ENCODE measurements at regions not wholly inside any gene's neighbourhood (a gene's known extent, or its start where the extent isn't known, plus 50 kb on each side); places are given as distances from the start of the nearest gene placed in this dataset.

- TF ChIP-seq, protein P1, sequence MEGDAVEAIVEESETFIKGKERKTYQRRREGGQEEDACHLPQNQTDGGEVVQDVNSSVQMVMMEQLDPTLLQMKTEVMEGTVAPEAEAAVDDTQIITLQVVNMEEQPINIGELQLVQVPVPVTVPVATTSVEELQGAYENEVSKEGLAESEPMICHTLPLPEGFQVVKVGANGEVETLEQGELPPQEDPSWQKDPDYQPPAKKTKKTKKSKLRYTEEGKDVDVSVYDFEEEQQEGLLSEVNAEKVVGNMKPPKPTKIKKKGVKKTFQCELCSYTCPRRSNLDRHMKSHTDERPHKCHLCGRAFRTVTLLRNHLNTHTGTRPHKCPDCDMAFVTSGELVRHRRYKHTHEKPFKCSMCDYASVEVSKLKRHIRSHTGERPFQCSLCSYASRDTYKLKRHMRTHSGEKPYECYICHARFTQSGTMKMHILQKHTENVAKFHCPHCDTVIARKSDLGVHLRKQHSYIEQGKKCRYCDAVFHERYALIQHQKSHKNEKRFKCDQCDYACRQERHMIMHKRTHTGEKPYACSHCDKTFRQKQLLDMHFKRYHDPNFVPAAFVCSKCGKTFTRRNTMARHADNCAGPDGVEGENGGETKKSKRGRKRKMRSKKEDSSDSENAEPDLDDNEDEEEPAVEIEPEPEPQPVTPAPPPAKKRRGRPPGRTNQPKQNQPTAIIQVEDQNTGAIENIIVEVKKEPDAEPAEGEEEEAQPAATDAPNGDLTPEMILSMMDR (IDR thresholded peaks at IDR 0.05; ENCODE audit: low read depth, low read length, missing input control): no peak
- no peak for TF ChIP-seq JUND (IDR thresholded peaks at IDR 0.05)
- no peak for TF ChIP-seq HNF4A (conservative IDR thresholded peaks at IDR 0.05)
- TF ChIP-seq, protein P2, sequence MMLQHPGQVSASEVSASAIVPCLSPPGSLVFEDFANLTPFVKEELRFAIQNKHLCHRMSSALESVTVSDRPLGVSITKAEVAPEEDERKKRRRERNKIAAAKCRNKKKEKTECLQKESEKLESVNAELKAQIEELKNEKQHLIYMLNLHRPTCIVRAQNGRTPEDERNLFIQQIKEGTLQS (IDR thresholded peaks at IDR 0.05): no peak
- TF ChIP-seq EGR1 (IDR thresholded peaks at IDR 0.05; ENCODE audit: low read depth in 2 of 2): no peak
- TF ChIP-seq RXRA (IDR thresholded peaks at IDR 0.05): no peak
Measured at GRCh38 chr20:6232436-6232835, 109.6 kb upstream of the FERMT1 start (continued).

DNA sequence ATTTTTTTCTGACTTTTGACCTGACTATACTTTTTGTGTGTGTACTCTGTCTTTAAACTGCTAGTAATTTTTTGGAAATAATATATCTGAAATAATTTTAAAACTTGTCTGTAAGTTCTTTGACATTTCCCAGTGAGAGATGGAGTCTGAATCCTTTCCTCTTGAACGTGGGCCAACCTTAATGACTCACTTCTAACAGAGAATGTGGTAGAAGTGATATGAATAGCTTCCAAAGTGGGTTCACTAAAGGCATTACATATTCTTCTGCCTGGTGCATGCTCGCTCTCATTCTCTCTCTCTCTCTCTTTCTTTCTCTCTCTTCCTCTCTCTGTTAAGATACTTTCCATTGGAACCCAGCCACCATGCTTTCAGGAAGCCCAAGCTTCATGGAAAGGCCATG lies 108.7 kb upstream of the FERMT1 start:
- H3K36me3 ChIP-seq (ENCODE audit: control insufficient read depth in 4 of 4, insufficient read depth in 3 of 4, low read depth in 1 of 4, low read length in 3 of 4): no peaks in the 10 kb centered on the region
- no peaks in the 10 kb centered on the region for H3K4me1 ChIP-seq (ENCODE audit: control insufficient read depth in 4 of 4, insufficient read depth in 4 of 4, low read length in 3 of 4)
- 36% methylated on average over 2 of the region's 2 CpGs for WGBS
- peaks cover 0 to 3% (median 0%) of the 10 kb centered on the region in 4 donors for H3K9me3 ChIP-seq (ENCODE audit: control insufficient read depth in 4 of 4, low read length in 3 of 4)
- no peaks in the 10 kb centered on the region for H3K27me3 ChIP-seq (ENCODE audit: control insufficient read depth in 4 of 4, insufficient read depth in 4 of 4, low read length in 3 of 4)
- H3K27ac ChIP-seq (ENCODE audit: low read depth in 1 of 2, low read length in 2 of 2): no peak overlapping the region
- TF ChIP-seq HNF4G (IDR thresholded peaks at IDR 0.05): no peak
- TF ChIP-seq SP1 (IDR thresholded peaks at IDR 0.05): no peak
- TF ChIP-seq NR2F2 (IDR thresholded peaks at IDR 0.05): no peak
- DNase-seq (ENCODE audit: low spot score): no peak
- no peak overlapping the region for H3K4me3 ChIP-seq (ENCODE audit: low read depth in 1 of 3, low read length in 3 of 3)
- H3K9ac ChIP-seq (ENCODE audit: low read depth in 1 of 2, low read length in 2 of 2): no peak overlapping the region

GRCh38 chr20:6228302-6228843 lies 105.5 kb upstream of the FERMT1 start:
- Histone ChIP-seq H3K9me3 (ENCODE audit: control insufficient read depth in 4 of 4, low read length in 3 of 4) (peaks cover 0 to 4% (median 0%) of the 10 kb centered on the region in 4 donors), H3K9ac (ENCODE audit: low read depth in 1 of 2, low read length in 2 of 2) (no peak overlapping the region), H3K4me1 (ENCODE audit: control insufficient read depth in 4 of 4, insufficient read depth in 4 of 4, low read length in 3 of 4) (no peaks in the 10 kb centered on the region), H3K27me3 (ENCODE audit: control insufficient read depth in 4 of 4, insufficient read depth in 4 of 4, low read length in 3 of 4) (no peaks in the 10 kb centered on the region), H3K4me3 (ENCODE audit: low read depth in 1 of 3, low read length in 3 of 3) (no peak overlapping the region), H3K27ac (ENCODE audit: low read depth in 1 of 2, low read length in 2 of 2) (no peak overlapping the region), H3K36me3 (ENCODE audit: control insufficient read depth in 4 of 4, insufficient read depth in 3 of 4, low read depth in 1 of 4, low read length in 3 of 4) (no peaks in the 10 kb centered on the region)
- TF ChIP-seq, protein P2 (IDR thresholded peaks at IDR 0.05): no peak
- TF ChIP-seq, protein P3, sequence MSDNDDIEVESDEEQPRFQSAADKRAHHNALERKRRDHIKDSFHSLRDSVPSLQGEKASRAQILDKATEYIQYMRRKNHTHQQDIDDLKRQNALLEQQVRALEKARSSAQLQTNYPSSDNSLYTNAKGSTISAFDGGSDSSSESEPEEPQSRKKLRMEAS (IDR thresholded peaks at IDR 0.05): no peak
- WGBS: 79% methylated on average over 2 of the region's 2 CpGs
- DNase-seq (ENCODE audit: low spot score): no peak

DNA sequence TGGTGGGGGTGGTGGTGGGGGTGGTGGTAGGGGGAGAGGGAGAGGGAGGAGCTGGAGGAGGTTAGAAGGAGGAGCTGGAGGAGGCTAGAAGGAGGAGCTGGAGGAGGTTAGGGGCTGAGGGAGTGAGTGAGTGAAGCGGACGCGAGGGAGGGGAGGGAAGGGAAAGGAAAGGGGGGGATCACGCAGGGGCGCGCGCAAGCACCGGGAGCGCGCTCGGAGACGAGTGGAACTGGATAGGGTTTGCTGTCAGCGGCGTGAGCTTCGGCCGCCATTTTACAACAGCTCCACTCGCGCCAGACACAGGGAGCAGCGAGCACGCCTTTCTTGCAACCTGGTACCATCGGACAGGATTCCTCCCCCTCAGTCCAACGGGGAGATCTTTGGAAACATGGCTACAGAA lies 90.5 kb upstream of the FERMT1 start:
- TF ChIP-seq TAF1 (conservative IDR thresholded peaks at IDR 0.05): no peak
- no peak for TF ChIP-seq YY1 (IDR thresholded peaks at IDR 0.05)
- TF ChIP-seq, protein P1 (IDR thresholded peaks at IDR 0.05; ENCODE audit: low read depth, low read length, missing input control): no peak
- Histone ChIP-seq H3K4me3 (ENCODE audit: low read depth in 1 of 3, low read length in 3 of 3) (no peak overlapping the region), H3K4me1 (ENCODE audit: control insufficient read depth in 4 of 4, insufficient read depth in 4 of 4, low read length in 3 of 4) (no peaks in the 10 kb centered on the region), H3K9ac (ENCODE audit: low read depth in 1 of 2, low read length in 2 of 2) (no peak overlapping the region), H3K27ac (ENCODE audit: low read depth in 1 of 2, low read length in 2 of 2) (no peak overlapping the region), H3K27me3 (ENCODE audit: control insufficient read depth in 4 of 4, insufficient read depth in 4 of 4, low read length in 3 of 4) (no peaks in the 10 kb centered on the region), H3K9me3 (ENCODE audit: control insufficient read depth in 4 of 4, low read length in 3 of 4) (no peaks in the 10 kb centered on the region), H3K36me3 (ENCODE audit: control insufficient read depth in 4 of 4, insufficient read depth in 3 of 4, low read depth in 1 of 4, low read length in 3 of 4) (no peaks in the 10 kb centered on the region)
- 95% methylated on average over 22 of the region's 22 CpGs for WGBS
- DNase-seq (ENCODE audit: low spot score): no peak
